HG02798 (cell line): ENCODE measurements at regions not wholly inside any gene's neighbourhood (a gene's known extent, or its start where the extent isn't known, plus 50 kb on each side); places are given as distances from the start of the nearest gene placed in this dataset.
"Not testable (repeated sequence)": the region's sequence is repeated elsewhere in the genome, so short reads cannot be mapped to it uniquely, and the experiment has no call there.

Source experiments
- ATAC-seq: cut with Tn5 transposase; IDR thresholded peaks from one replicate; pipeline ENCODE4 v1.9.1; 2021; ENCODE audit warnings: mild to moderate bottlenecking; ENCODE audit not compliant: unreplicated experiment, poor library complexity

GRCh38 chr15:45802140-45802539, 167.3 kb downstream of the SQOR start:
- ATAC-seq = no peak

GRCh38 chr15:45804028-45804427, 169.2 kb downstream of the SQOR start:
- no peak for ATAC-seq

GRCh38 chr15:45810201-45810600, 175.4 kb downstream of the SQOR start:
- no peak for ATAC-seq

- ATAC-seq = no peak
These were observed 177.4 kb downstream of the SQOR start for GRCh38 chr15:45812200-45812599.

GRCh38 chr15:45817578-45817977, 182.7 kb downstream of the SQOR start:
- not testable (repeated sequence) for ATAC-seq

- no peak for ATAC-seq
These were observed 186.6 kb downstream of the SQOR start for GRCh38 chr15:45821390-45821789.

- ATAC-seq = not testable (repeated sequence)
These were observed 188.1 kb downstream of the SQOR start for GRCh38 chr15:45822968-45823367.

- ATAC-seq = no peak
These were observed 192.4 kb downstream of the SQOR start for GRCh38 chr15:45827275-45827674.

GRCh38 chr15:45827766-45828165, 192.9 kb downstream of the SQOR start:
- ATAC-seq = no peak

GRCh38 chr15:45829336-45830153, 194.7 kb downstream of the SQOR start:
- ATAC-seq = no peak

GRCh38 chr15:45831787-45832186, 197.0 kb downstream of the SQOR start:
- no peak for ATAC-seq

- no peak for ATAC-seq
These were observed 199.8 kb downstream of the SQOR start for GRCh38 chr15:45834622-45835021.

- no peak for ATAC-seq
These were observed 207.3 kb downstream of the SQOR start for GRCh38 chr15:45842151-45842550.

- no peak for ATAC-seq
These were observed 212.8 kb downstream of the SQOR start for GRCh38 chr15:45847645-45848044.

GRCh38 chr15:45849136-45849535, 214.3 kb downstream of the SQOR start:
- no peak for ATAC-seq

GRCh38 chr15:45854455-45855202, 219.8 kb downstream of the SQOR start:
- no peak for ATAC-seq

GRCh38 chr15:45855210-45855906, 220.5 kb downstream of the SQOR start:
- ATAC-seq = no peak

- no peak for ATAC-seq
These were observed 221.2 kb downstream of the SQOR start for GRCh38 chr15:45855907-45856579.

- no peak for ATAC-seq
These were observed 222.5 kb downstream of the SQOR start for GRCh38 chr15:45857291-45857690.

GRCh38 chr15:45858491-45858890, 223.7 kb downstream of the SQOR start:
- ATAC-seq = no peak
